CD4-positive, alpha-beta memory T cell (primary cell): ENCODE measurements at regions not wholly inside any gene's neighbourhood (a gene's known extent, or its start where the extent isn't known, plus 50 kb on each side); places are given as distances from the start of the nearest gene placed in this dataset.

Source experiments
- CTCF ChIA-PET: fragments of 350-600 bp; sonication (Branson Sonifier 250); formaldehyde crosslinking; loops from one replicate; lab custom pipeline; 2021; ENCODE audit warnings: inconsistent platforms; ENCODE audit not compliant: partially characterized antibody; lab: Charles Lee
- POLR2A ChIA-PET: fragments of 350-600 bp; sonication (Branson Sonifier 250); formaldehyde crosslinking; loops from one replicate; lab custom pipeline; 2021; ENCODE audit not compliant: partially characterized antibody; lab: Charles Lee
- DNase-seq, 5 donors: peaks; one replicate each; pipeline versions ENCODE4 v3.0.0 to v3.0.0-alpha.2; 2020 to 2022; ENCODE audit warnings: mixed read lengths in 1 of 5
- H3K27ac ChIP-seq: one replicate; pipeline ENCODE4 v1.7.0; 2013; ENCODE audit warnings: low read depth, low read length
- H3K27me3 ChIP-seq: 2 replicates; pipeline ENCODE4 v1.7.0; 2013; ENCODE audit warnings: mild to moderate bottlenecking, low read length, moderate library complexity; ENCODE audit not compliant: insufficient read depth
- H3K36me3 ChIP-seq: 2 replicates; pipeline ENCODE4 v1.7.0; 2013; ENCODE audit warnings: mild to moderate bottlenecking, low read length, moderate library complexity; ENCODE audit not compliant: insufficient read depth
- H3K4me1 ChIP-seq: 2 replicates; pipeline ENCODE4 v1.7.0; 2013; ENCODE audit warnings: mild to moderate bottlenecking, low read length, moderate library complexity; ENCODE audit not compliant: insufficient read depth
- H3K4me3 ChIP-seq, 2 donors: one replicate each; pipeline ENCODE4 v1.7.0; 2013; ENCODE audit warnings: low read length in 2 of 2, mild to moderate bottlenecking in 1 of 2
- H3K9me3 ChIP-seq, 2 donors: one replicate each; pipeline ENCODE4 v1.7.0; 2013; ENCODE audit warnings: low read length in 2 of 2, control low read depth in 1 of 2; ENCODE audit not compliant: control insufficient read depth in 1 of 2
- H3K27ac Mint-ChIP-seq, 7 donors: one replicate each; pipeline ENCODE4 v1.8.0; 2020 to 2021; ENCODE audit warnings: mixed read lengths in 7 of 7, mild to moderate bottlenecking in 6 of 7, inconsistent platforms in 3 of 7, moderate library complexity in 3 of 7
- H3K27me3 Mint-ChIP-seq, 2 donors: one replicate each; pipeline ENCODE4 v1.8.0; 2020 to 2021; ENCODE audit warnings: mixed read lengths in 2 of 2
- H3K36me3 Mint-ChIP-seq, 2 donors: one replicate each; pipeline ENCODE4 v1.8.0; 2020 to 2021; ENCODE audit warnings: mixed read lengths in 2 of 2, inconsistent platforms in 1 of 2, mild to moderate bottlenecking in 1 of 2
- H3K4me1 Mint-ChIP-seq, 4 donors: one replicate each; pipeline ENCODE4 v1.8.0; 2020 to 2021; ENCODE audit warnings: mixed read lengths in 4 of 4, mild to moderate bottlenecking in 1 of 4
- H3K4me3 Mint-ChIP-seq, 8 donors: one replicate each; pipeline ENCODE4 v1.8.0; 2020 to 2021; ENCODE audit warnings: mixed read lengths in 8 of 8, mild to moderate bottlenecking in 7 of 8, moderate library complexity in 6 of 8, inconsistent platforms in 3 of 8
- H3K9me3 Mint-ChIP-seq, 8 donors: one replicate each; pipeline ENCODE4 v1.8.0; 2020 to 2021; ENCODE audit warnings: mixed read lengths in 8 of 8, mild to moderate bottlenecking in 5 of 8, inconsistent platforms in 3 of 8, moderate library complexity in 1 of 8
- intact Hi-C: fragments of 100-400 bp; cut with micrococcal nuclease; formaldehyde crosslinking; loops from one replicate; pipeline ENCODE4 v1.15.1; 2023

DNA sequence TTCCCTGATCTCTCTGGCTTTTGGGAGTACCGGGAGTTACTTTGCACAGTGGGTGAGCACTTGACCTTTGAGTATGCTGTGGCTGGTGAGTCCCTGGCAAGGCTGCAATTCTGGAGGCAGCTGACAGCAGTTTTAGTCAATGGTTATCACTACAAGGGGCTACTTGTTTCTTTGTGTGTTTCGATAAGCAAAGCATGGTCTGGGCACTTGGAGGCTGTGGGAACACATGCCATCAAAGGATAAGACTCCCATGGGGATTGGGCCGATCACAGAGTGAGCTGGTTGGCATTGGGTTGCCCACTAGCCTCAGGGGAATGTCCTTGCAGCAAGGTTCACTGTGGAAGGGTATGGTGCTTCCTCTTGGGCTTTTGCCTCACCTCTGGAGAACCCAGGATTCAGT is 208.2 kb downstream of the SNX13 start:
- Histone ChIP-seq H3K9me3 (no peaks in the 10 kb centered on the region), H3K27ac (no peak overlapping the region), H3K4me1 (no peaks in the 10 kb centered on the region), H3K27me3 (no peaks in the 10 kb centered on the region), H3K4me3 (no peak overlapping the region), H3K36me3 (no peaks in the 10 kb centered on the region)
- DNase-seq, result no peak
- ChIA-PET CTCF (interaction anchor here (0.6 kb wide), 1 partner anchor 630 kb away, joined by 3 read pairs; no protein-coding TSS in a partner anchor), POLR2A (no interaction called here)
- no peak overlapping the region for H3K4me3 Mint-ChIP-seq
- peaks cover 7 to 10% of the 10 kb centered on the region in 2 donors for H3K27me3 Mint-ChIP-seq
- peaks cover 0 to 27% (median 10%) of the 10 kb centered on the region in 8 donors for H3K9me3 Mint-ChIP-seq
- no peaks in the 10 kb centered on the region for H3K4me1 Mint-ChIP-seq
- no peak overlapping the region for H3K27ac Mint-ChIP-seq
- peaks cover 2 to 4% of the 10 kb centered on the region in 2 donors for H3K36me3 Mint-ChIP-seq
- intact Hi-C loops, result no loop called here
